GM21423 (cell line): ENCODE measurements at regions not wholly inside any gene's neighbourhood (a gene's known extent, or its start where the extent isn't known, plus 50 kb on each side); places are given as distances from the start of the nearest gene placed in this dataset.

Experiments
- ATAC-seq: cut with Tn5 transposase; IDR thresholded peaks from one replicate; pipeline ENCODE4 v1.9.1; 2021; ENCODE audit warnings: mild to moderate bottlenecking, moderate library complexity; ENCODE audit not compliant: unreplicated experiment

DNA sequence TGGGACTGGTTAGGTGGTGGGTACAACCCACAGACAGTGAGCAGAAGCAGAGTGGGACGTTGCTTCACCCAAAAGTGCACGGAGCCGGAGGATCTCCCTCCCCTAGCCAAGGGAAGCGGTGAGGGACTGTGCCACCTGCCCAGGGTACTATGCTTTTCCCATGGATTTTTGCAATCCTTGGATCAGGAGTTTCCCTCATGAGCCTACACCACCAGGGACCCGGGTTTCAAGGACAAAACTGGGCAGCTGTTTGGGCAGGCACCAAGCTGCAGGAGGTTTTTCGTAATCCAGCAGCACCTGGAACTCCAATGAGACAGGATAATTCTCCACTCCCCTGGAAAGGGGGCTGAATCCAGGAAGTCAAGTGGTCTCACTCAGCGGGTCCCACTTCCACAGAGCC is 209.1 kb upstream of the CXCL12 start:
- no peak for ATAC-seq

DNA sequence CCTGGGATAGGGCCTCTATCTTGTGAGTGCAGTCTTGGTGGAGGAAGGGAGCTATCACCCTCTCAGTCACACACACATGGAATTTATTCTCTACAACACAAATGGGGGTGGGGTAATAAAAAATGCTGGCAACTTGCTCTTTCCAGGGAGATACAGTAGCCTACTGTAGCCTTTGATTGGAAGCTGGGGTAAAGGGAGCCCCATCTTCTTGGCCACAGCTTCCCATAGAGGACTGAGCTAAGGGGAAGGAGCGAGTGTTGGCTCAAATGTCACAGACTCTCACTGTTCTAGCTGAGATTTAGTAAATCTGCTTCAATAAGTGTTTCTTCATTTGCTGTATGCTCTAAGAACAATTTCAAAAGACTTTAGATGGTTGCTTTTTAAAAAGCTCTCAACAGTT is 222.2 kb upstream of the CXCL12 start:
- ATAC-seq, result no peak

GRCh38 chr10:44618910-44619309 is 234.0 kb upstream of the CXCL12 start:
- no peak for ATAC-seq

GRCh38 chr10:44619521-44619920 is 234.6 kb upstream of the CXCL12 start:
- ATAC-seq, result no peak

GRCh38 chr10:44619975-44620374 is 235.1 kb upstream of the CXCL12 start:
- ATAC-seq, result no peak

DNA sequence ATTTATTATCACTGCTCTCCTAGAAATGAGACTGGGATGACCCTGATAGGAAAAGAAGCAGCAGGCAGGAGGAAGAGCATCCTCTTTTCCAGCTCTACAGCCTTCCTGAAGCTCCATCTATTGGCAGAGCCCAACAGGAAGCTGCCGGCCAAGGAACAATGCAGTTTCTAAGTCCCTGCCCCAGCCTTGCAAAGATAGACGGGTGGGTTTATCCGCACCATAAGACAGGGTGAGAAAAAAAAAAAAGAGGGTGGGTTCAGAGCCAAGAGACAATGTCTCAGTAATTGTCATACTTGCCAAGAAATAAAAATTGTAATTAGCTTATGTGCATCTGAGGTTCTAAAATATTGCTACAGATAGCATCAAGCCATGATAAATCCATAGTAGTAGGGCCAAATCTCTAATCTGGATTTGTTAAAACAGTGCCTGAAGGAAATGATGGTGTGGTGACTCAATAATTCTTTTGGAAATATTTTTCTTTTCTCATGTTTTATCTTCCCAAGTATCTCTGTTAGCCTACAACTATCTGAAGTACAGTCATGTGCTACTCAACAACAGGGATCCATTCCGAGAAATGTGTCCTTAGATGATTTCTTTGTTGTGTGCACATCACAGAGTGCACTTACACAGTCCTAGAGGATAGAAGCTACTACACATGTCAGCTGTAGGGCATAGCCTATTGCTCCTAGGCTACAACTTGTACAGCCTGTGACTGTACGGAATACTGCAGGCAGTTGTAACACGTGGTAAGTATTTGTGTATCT is 242.9 kb upstream of the CXCL12 start:
- no peak for ATAC-seq

GRCh38 chr10:44628921-44629320 is 244.0 kb upstream of the CXCL12 start:
- ATAC-seq, result no peak

DNA sequence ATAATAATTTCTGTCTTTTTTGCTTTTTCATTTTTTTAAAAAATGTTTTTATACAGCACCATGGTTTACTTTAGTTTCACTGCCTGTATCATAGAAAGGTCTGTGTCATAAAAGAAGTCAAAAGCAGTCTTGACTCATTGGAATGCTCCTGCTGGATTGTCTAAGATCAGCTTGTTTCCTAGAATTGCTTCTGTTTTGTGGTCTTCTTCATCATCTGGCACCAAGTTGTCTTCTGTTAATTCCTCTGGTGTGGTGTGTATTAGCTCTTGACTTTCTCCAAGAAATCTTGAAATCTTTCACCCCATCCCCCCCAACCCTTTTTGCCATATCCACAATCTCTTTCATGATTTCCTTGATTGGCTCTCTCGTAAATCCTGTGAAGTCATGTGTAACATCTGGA is 250.3 kb upstream of the CXCL12 start:
- no peak for ATAC-seq

DNA sequence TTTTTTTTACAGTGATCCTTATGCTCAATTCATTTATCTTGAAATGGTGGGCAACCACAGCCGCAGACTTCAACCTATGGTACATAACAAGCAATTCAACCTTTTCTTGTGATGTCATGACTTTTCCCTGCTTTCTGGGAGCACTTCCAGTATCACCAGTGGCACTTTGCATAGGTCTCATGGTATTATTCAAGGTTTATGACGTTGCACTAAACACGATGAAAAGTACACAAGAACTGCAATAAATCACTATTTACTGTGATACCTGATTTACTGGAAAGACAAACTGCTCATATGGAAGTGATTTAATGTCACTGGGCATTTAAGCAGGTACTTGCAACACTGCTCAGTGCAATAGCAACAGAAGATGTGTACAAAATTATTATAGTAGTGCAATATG is 251.7 kb upstream of the CXCL12 start:
- no peak for ATAC-seq

DNA sequence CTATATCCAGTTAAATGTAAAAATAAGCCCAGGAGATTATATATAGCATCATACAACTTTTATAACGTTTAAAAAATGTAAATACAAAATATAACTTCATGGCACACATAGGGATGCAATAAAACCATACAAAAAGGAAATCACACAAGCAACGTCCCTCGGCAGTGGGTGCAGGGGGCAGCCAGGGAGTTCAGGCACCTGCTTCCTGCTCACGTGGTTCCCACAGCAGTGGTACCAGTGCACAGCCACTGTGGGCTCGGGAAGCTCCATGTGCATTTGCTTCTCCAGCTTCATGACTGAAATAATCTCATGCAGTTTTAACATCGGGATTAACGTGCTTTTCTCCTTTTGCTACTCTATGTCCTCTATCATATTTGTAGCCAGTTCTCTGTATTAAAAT is 255.5 kb upstream of the CXCL12 start:
- no peak for ATAC-seq

- no peak for ATAC-seq
Measured at GRCh38 chr10:44647473-44647872, 262.6 kb upstream of the CXCL12 start.

- ATAC-seq, result peak; percentile 86
Measured at GRCh38 chr10:44647877-44648542, 263.1 kb upstream of the CXCL12 start.

GRCh38 chr10:44650691-44651661 is 260.2 kb upstream of the TMEM72 start:
- ATAC-seq, result no peak

- no peak for ATAC-seq
Measured at GRCh38 chr10:44651834-44652233, 259.3 kb upstream of the TMEM72 start.

DNA sequence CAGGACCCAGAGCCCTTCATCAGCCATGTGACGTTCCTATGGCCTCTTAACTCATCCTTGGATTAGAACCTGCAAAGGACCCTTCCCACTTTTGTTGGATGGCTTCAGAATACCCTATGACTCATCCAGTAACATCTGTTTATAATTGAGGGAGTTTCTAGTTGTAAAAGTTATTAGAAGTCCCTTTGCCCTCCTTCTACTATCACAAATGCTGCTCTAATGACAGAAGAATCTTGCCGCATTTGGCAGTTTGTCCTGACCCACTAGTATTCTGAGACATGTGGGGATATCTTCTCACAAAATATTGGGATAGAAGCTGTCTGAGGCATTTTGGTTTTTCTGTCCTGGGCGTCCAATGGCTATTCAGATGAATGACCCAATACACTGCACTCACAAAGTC is 251.8 kb upstream of the TMEM72 start:
- no peak for ATAC-seq

DNA sequence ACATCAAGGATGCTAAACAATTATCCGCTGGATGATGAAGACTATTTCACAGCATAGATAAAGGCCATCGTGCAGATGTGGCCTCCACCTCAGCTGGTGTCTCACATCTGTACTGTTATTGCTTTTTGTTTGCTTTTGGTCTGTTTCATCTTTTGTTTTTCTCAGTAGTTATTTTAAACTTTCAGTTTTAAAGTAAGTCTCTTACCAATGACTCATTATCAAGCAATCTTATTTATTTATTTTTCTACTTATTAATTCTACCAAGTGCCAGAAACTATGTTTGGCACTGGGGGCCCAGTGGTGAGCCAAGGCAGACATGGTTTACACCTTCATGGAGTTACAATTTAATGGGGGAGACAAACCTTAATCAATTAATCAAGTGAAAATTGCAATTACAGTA is 250.9 kb upstream of the TMEM72 start:
- ATAC-seq, result no peak

DNA sequence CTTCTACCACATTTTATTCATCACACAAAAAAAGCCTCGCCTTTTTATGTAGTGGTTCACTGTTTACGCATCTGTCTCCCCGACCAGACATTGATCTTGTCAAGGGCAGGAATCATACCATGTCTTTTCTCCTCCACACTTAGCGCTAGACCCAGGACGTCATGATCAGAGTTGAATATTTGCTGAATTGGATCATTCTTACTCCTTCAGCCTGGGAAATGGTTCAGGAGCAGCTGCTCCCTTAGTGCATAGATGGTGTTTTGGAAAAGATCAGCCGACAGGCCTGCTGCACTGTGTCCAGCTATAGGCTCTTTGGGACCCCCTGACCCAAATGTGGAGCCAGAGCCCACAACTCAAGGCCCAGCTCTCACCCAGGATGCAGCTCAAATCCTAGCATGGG is 249.1 kb upstream of the TMEM72 start:
- no peak for ATAC-seq

DNA sequence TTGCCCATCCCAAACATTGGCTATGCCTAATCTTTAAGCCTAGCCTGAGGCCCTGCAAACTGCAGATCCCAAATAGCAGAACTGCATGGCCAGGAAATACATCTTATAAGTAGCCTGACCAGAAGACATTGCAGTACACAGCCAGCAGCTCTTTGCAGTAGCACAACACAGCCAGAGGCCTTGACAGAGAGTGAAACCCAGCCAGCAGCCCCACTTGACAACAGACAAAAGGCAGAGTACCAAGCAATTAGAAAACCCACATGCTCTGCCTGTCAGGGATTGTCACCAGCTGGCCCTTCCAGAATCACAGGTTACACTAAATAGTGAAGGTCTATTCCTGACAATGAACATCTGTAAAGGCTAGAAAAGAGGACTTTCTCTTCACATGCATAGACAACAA is 242.8 kb upstream of the TMEM72 start:
- no peak for ATAC-seq

- ATAC-seq, result no peak
Measured at GRCh38 chr10:44671319-44671718, 239.8 kb upstream of the TMEM72 start.

DNA sequence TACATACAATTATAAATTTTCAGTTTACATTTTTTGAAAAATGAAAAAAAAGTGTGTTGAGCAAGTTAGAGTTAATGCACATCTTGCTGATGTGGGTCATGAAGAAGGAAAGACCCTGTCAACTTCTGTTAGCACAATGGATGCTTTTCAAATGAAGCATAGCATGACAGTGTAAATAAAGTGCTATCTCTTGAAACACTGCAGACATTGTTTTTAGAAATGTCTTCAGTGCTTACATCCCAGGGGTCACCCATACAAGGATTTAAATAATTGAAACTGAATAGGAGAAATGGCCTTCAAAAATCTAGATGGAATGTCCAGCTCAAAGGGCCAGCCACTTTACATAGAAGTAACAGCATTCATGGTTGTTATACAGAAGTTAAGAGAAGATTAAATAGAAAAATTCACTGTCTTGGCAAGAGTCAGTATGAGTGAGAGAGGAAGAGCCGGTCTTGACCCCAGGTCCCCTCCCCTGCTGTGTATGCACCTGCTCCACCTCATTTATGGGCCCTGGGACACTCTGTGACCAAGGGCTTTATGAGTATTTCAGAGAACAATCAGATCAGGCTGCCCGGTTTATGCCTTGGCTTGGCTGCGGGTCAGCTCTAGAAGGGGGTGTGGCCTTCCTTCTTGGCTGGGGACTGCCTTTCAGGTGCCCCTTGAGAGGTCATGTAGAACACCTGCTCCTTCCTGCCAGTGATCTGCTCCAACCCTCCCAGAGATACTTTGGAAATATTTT is 237.7 kb upstream of the TMEM72 start:
- no peak for ATAC-seq
